ENCODE measurements at regions not wholly inside any gene's neighbourhood (a gene's known extent, or its start where the extent isn't known, plus 50 kb on each side); places are given as distances from the start of the nearest gene placed in this dataset.

DNA sequence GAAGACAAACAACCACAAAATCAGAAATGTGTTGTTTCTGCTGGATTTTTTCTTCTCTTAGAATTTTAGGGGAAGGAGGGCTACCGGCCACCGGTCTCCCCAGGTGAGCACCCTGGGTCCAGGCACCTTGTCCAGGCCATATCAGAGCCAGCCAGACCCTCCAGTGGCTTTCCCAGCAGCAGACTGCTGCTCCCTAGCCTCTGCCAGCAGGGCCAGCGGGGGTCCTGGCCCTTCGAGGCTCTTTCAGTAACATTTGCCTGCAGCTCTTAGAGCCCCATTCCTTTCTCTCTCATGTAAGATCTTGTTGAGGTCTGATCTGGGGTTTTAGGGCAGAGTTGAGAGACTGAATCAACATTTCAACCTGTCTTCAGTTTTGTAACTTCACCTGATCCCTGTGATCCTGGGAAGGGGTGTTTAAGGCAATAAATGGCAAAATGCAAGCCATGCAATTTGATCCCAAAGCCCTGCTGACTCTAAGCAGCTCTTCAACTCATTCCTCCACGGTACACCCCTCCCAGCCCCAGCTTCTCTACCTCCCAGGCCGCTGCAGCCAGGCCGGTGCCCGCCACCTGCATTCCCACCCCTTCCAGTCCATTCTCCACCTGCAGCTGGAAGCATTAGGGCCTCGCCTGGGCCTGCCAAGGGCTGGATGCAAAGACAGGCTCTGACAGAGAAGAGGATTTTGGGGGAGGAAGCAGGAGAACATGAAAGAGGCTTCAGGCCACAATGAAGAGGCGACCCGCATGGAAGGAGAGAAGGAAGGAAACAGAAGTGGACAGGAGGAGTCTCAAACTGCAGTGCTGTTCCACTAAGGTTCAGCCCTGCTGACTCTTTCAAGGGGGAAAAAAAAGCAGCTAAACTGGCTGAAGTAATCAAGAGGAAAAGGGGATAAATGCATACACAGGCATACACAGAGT lies 113.0 kb upstream of the FGF3 start:
- DNase-seq (ENCODE audit: low read depth): no peak

- DNase-seq (ENCODE audit: low read depth): no peak
These were observed 115.8 kb upstream of the FGF3 start for GRCh38 chr11:69934861-69935494.

GRCh38 chr11:69935941-69936505 lies 116.8 kb upstream of the FGF3 start:
- no peak for DNase-seq (ENCODE audit: low read depth)

DNA sequence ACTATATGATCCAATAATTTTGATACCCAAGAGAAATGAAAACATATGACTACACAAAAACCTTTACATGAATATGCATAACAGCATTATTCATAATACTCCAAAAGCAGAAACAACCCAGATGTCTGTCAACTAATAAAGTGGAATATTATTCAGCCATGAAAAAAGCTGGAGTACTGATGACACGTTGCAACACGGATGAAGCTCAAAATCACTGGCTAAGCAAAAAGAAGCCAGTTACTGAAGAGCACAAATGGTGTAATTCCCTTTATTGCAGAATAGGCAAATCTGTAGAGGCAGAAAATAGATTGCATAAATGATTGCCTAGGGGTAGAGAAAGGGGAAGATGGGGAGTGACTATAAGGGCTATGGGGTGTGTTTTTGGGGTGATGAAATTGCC lies 117.6 kb upstream of the FGF3 start:
- DNase-seq (ENCODE audit: low read depth): no peak

GRCh38 chr11:69938206-69938605 lies 119.0 kb upstream of the FGF3 start:
- no peak for DNase-seq (ENCODE audit: low read depth)

DNA sequence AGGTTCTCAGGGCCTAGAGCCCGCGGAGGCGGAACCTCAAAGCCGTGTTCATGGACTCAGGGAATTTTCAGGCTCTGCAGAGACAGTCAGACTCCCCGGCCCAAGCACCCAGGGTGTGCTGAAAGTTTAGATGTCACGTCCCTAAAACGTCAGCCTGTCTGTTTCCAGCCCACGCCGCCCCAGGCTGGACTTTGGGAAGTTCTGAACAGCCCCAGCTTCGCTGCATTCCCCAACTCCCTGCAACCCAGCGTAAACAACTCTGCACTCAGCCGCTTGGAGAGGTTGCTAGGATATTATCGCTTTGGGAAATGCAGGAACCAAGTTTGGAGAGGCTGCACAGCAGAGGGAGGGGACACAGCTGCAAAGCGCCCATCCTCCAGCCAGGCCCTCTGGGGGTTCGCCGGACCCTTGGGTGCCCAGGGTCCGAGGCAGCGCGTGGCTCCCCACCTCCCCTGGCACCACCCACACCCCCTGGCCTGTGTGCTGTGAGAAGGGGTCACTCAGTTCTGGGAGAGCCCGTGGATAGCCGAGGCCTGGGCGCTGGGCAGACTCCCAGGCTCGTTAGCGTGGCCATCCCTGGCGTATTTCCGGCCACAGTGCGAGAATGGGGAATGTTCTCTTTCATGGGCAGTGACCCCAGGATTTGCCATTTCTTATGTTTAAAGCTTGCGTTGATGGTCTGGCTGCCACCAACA lies 120.5 kb upstream of the FGF3 start:
- no peak for DNase-seq (ENCODE audit: low read depth)

GRCh38 chr11:69940246-69940610 lies 121.0 kb upstream of the FGF3 start:
- no peak for DNase-seq (ENCODE audit: low read depth)

GRCh38 chr11:69941546-69942332 lies 122.5 kb upstream of the FGF3 start:
- no peak for DNase-seq (ENCODE audit: low read depth)

DNA sequence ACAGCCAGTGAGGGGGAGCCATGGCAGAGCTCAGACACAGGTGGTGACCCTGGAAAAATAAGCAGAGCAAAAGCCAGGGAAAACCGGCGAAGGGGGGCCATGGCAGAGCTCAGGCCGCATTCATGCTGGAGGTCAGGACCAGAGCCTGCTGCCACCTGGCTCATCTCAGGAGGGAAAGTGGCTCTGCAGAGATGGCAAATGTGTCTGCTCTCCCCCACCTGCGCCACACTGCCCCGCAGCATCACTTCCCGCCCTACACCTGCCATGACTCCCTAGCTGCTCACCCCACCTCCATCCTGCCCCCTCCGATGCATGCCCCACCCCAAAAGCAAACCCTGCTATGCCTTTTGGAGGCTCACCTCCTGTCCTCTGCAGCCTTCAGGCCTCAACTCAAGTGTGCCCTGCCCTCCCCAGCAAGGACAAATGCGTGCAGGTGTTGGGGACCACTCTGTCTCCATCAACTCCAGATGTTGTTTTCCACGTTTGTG lies 123.2 kb upstream of the FGF3 start:
- no peak for DNase-seq (ENCODE audit: low read depth)

GRCh38 chr11:69943066-69943465 lies 123.8 kb upstream of the FGF3 start:
- DNase-seq (ENCODE audit: low read depth): no peak

GRCh38 chr11:69943506-69943905 lies 124.3 kb upstream of the FGF3 start:
- no peak for DNase-seq (ENCODE audit: low read depth)

DNA sequence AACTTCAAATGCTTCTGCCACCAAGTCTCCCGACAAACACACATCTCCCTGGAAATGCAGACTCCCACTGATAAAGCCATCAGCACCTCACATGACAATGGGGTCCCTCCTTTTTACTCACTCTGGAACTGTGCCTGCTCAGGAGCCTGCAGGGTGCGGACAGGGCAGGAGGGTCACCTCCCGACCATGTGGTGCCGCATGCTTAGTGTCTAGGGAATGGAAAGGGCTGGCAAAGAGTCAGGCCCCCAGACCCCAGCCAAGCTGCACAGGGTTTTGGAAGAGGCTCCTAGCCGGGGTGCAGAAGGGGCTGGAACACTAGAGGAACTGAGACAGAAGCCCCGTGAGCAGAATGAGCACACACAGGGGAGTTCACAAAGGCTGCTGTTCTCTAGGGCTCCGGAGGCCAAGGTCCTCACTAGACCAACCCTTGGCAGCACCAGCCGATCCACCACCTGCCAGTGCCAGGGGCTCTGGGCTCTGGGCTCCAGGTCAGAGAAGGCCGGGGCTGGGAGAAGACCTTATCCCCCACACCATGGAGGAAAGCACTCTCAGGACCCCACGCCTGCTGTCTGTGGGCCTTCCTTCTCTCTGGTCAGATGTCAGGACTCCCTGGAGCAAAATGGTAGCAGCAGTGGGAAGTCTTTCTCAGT lies 125.1 kb upstream of the FGF3 start:
- DNase-seq (ENCODE audit: low read depth): no peak

- DNase-seq (ENCODE audit: low read depth): no peak
These were observed 125.9 kb upstream of the FGF3 start for GRCh38 chr11:69945157-69945556.

- DNase-seq (ENCODE audit: low read depth): no peak
These were observed 128.0 kb upstream of the FGF3 start for GRCh38 chr11:69947059-69947792.

GRCh38 chr11:69947793-69948255 lies 128.6 kb upstream of the FGF3 start:
- no peak for DNase-seq (ENCODE audit: low read depth)

GRCh38 chr11:69948256-69949141 lies 129.3 kb upstream of the FGF3 start:
- DNase-seq (ENCODE audit: low read depth): no peak

- no peak for DNase-seq (ENCODE audit: low read depth)
These were observed 128.8 kb upstream of the ANO1 start for GRCh38 chr11:69949327-69949726.

DNA sequence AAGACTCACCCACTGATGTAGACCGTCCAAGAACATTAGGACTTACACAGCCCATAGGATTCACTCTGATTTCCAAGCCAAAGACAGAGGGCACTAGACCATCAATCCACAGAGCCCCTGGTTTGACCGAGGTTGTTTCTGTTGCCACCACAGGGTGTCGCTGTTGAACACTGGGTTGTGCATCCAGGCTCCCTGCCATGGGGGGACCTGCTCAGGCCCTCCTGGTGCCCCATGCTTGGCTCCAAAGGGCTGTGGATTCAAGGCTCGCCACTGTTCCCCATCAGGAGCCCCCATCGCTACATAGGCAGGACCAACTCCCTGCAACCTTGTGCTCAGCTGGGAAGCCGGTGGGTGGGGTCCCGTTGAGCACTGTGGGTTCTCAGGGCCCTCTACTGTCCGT lies 128.0 kb upstream of the ANO1 start:
- DNase-seq (ENCODE audit: low read depth): no peak

DNA sequence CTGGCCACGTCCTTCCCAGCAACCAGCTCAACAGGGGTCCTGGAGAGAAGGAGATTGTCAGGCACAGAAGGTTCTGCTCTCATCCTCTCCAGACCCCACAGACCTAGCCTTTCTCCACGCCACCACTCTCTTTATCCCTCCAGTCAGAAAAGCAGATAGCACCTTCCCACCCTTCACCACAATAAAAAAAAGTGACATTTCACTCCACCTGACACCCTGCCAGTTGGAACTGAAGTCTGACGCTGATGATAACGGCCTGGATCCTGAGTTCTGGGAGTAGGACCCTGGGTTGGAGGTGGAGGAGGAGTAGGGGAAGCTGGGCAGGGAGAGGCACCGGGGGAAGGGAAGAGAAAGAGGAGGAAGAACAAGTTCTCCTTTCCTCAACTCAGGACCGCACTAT lies 127.5 kb upstream of the ANO1 start:
- DNase-seq (ENCODE audit: low read depth): no peak
